ENCODE measurements at regions not wholly inside any gene's neighbourhood (a gene's known extent, or its start where the extent isn't known, plus 50 kb on each side); places are given as distances from the start of the nearest gene placed in this dataset.

DNA sequence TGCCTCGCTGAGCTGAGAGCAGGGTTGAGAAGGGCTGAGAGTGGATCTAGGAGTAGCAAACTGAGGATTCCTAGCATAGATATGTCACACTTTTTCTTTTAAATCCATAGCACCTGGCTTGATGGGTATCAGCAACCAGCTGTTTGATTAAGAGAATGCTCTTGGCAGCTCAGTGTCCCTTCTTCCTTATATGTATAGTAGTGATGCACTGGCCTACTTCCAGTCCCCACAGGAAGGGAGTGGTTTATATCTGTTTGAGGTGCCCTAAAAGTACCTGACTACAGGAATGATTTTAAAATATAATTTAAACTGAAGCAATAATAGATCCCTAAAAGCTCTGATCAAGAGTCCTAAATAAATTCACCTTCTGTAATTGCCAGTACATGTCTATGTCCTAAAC, 546.8 kb upstream of the ZNF608 start:
- TF ChIP-seq CHD4 (IDR thresholded peaks at IDR 0.05; ENCODE audit: borderline replicate concordance, low read length) = no peak
- no peak for TF ChIP-seq ZNF496 (CRISPR knock-in tag; IDR thresholded peaks at IDR 0.05; ENCODE audit: insufficient replicate concordance)
- no peak for TF ChIP-seq CREB1 (IDR thresholded peaks at IDR 0.05)
- no peak for TF ChIP-seq CREB1 (CRISPR knock-in tag; IDR thresholded peaks at IDR 0.05)
- no peak for TF ChIP-seq MYC (CRISPR knock-in tag; IDR thresholded peaks at IDR 0.05; ENCODE audit: borderline replicate concordance)
- no peak for TF ChIP-seq HOXA3 (CRISPR knock-in tag; IDR thresholded peaks at IDR 0.05)
- TF ChIP-seq NONO (IDR thresholded peaks at IDR 0.05) = no peak
- TF ChIP-seq NONO (CRISPR knock-in tag; conservative IDR thresholded peaks at IDR 0.05) = no peak
- no peak for TF ChIP-seq SIN3A (IDR thresholded peaks at IDR 0.05; ENCODE audit: borderline replicate concordance, low read depth, low read length)
- no peak for TF ChIP-seq PITX1 (CRISPR knock-in tag; IDR thresholded peaks at IDR 0.05)
- TF ChIP-seq POLR2G (IDR thresholded peaks at IDR 0.05; ENCODE audit: low read depth, low read length) = no peak
- TF ChIP-seq FOSL2 (CRISPR knock-in tag; IDR thresholded peaks at IDR 0.05) = no peak
- TF ChIP-seq, protein P1, sequence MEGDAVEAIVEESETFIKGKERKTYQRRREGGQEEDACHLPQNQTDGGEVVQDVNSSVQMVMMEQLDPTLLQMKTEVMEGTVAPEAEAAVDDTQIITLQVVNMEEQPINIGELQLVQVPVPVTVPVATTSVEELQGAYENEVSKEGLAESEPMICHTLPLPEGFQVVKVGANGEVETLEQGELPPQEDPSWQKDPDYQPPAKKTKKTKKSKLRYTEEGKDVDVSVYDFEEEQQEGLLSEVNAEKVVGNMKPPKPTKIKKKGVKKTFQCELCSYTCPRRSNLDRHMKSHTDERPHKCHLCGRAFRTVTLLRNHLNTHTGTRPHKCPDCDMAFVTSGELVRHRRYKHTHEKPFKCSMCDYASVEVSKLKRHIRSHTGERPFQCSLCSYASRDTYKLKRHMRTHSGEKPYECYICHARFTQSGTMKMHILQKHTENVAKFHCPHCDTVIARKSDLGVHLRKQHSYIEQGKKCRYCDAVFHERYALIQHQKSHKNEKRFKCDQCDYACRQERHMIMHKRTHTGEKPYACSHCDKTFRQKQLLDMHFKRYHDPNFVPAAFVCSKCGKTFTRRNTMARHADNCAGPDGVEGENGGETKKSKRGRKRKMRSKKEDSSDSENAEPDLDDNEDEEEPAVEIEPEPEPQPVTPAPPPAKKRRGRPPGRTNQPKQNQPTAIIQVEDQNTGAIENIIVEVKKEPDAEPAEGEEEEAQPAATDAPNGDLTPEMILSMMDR (CRISPR knock-in tag; IDR thresholded peaks at IDR 0.05) = no peak

Data from HepG2 (cell line).